G401 (cell line): ENCODE measurements at regions not wholly inside any gene's neighbourhood (a gene's known extent, or its start where the extent isn't known, plus 50 kb on each side); places are given as distances from the start of the nearest gene placed in this dataset.

Source experiments
- DNase-seq: peaks from one replicate; pipeline ENCODE4 v3.0.0-alpha.2; 2015; ENCODE audit warnings: low spot score
- in situ Hi-C: cut with HindIII; loops from 2 replicates; pipeline ENCODE4 v1.10.0; 2016; ENCODE audit warnings: low sequenced_read_pairs, mixed read lengths

DNA sequence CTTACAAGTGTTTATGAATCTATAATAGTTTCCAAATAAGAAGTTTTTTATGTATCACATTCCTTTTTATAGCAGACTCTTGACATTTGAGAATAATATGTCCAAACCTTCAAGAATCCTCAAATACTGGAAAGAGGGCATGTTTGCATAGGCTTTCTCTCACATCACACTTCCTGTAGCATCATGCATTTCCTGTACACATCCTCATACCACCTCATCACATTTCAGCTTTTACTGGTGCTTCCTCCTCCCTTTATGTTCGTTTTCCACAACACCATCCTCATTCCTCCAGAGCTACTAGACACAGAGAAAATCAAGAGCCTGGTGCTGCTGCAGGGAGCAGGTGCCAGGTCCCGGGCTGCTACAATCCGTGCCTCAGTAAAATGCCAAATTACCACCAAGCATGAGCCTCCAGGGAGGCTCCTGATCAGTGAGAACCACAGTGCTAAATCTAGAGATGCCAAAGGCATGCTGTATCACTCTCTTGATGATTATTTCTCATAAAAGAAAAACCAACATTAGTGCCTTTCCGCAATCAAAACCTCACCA, 137.7 kb upstream of the CYP1B1 start:
- DNase-seq: no peak
- in situ Hi-C loops: no loop called here

GRCh38 chr2:38212312-38212711, 136.4 kb upstream of the CYP1B1 start:
- in situ Hi-C loops: no loop called here
- DNase-seq: no peak

GRCh38 chr2:38207168-38207567, 131.2 kb upstream of the CYP1B1 start:
- no peak for DNase-seq
- in situ Hi-C loops: no loop called here

- in situ Hi-C loops: no loop called here
Observed at GRCh38 chr2:38203446-38203810, 127.5 kb upstream of the CYP1B1 start.

GRCh38 chr2:38202713-38203445, 126.9 kb upstream of the CYP1B1 start:
- no peak for DNase-seq
- in situ Hi-C loops: no loop called here

More at GRCh38 chr2:38203446-38203810, 127.5 kb upstream of the CYP1B1 start:
- no peak for DNase-seq

- no peak for DNase-seq
- in situ Hi-C loops: no loop called here
Observed at GRCh38 chr2:38201784-38202183, 125.8 kb upstream of the CYP1B1 start.

GRCh38 chr2:38200598-38200997, 124.6 kb upstream of the CYP1B1 start:
- no peak for DNase-seq
- in situ Hi-C loops: no loop called here

GRCh38 chr2:38199127-38199526, 123.2 kb upstream of the CYP1B1 start:
- in situ Hi-C loops: no loop called here
- no peak for DNase-seq

GRCh38 chr2:38194751-38195150, 118.8 kb upstream of the CYP1B1 start:
- in situ Hi-C loops: no loop called here

DNA sequence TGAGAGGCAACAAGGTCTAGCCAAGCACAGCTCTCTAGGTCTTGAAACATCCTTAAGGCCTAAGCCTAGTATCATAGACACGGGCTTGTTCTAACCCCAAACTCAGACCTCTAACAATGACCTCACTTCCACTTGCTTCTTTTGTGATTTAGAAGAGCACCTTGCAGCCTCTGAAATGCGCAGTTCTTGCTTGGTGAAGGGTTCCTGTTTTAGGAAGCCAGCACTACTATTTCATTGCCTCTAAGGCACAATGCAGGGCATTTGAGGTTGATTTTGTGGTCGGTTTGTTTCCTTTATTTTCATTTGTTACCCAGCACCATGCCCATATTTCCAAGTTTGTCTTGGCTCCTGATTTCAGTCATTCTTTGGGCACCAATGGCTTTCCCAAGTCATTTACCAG, 117.0 kb upstream of the CYP1B1 start:
- no peak for DNase-seq
- in situ Hi-C loops: no loop called here

More at GRCh38 chr2:38194751-38195150, 118.8 kb upstream of the CYP1B1 start:
- DNase-seq: no peak

GRCh38 chr2:38192046-38192445, 116.1 kb upstream of the CYP1B1 start:
- in situ Hi-C loops: no loop called here
- DNase-seq: no peak

- in situ Hi-C loops: no loop called here
- DNase-seq: no peak
Observed at GRCh38 chr2:38191516-38191915, 115.6 kb upstream of the CYP1B1 start.

GRCh38 chr2:38190542-38191218, 114.7 kb upstream of the CYP1B1 start:
- in situ Hi-C loops: no loop called here
- no peak for DNase-seq

DNA sequence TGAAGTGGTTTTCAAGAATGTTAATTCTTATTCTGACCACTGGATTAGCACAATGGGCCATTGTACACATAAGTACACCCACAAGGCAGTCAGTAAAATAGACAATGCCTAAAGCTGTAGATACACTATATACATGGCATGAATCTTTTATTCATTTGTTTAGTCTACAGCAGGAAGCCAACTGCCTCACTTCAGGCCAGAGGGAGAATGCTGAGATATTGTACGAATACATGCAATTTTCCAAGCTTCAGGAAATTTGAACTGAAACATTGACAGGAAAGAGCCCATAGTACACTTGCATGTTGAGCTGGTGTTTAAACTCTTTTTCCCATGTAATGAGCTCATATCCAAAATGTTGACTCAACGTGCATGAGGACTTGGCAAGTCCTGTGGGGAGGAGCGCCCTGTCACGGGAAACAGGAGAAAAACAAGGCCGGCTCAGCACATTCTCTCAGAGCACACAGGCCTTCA, 111.6 kb upstream of the CYP1B1 start:
- in situ Hi-C loops: no loop called here
- no peak for DNase-seq

GRCh38 chr2:38185012-38185491, 109.1 kb upstream of the CYP1B1 start:
- in situ Hi-C loops: no loop called here
- no peak for DNase-seq

DNA sequence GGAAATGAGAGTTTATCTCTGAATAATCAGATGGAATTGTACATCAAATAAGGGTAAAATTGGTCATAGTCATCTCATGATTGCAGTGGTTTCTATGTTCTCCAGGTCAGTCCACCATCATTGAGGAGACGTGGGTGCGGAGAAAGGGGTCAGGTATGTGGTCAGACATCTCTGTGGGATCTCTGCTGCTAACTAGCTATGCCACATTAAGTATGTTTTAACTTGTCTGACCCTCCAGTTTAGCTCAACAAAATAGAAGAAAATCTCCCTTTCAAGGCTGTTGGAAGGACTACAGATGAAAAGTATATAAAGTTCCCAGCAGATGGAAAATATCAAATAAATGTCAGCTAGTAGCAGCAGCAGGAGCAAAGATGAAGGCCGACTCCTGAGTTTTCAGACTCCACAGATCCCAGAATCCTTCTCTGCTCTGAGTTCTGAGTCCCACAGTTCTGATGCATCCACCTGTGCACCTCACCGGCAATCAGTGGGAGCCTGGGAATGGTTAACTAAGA, 106.6 kb upstream of the CYP1B1 start:
- DNase-seq: no peak

GRCh38 chr2:38181806-38182491, 106.0 kb upstream of the CYP1B1 start:
- no peak for DNase-seq
- in situ Hi-C loops: no loop called here

More for the DNA sequence above, 106.6 kb upstream of the CYP1B1 start:
- in situ Hi-C loops: no loop called here

DNA sequence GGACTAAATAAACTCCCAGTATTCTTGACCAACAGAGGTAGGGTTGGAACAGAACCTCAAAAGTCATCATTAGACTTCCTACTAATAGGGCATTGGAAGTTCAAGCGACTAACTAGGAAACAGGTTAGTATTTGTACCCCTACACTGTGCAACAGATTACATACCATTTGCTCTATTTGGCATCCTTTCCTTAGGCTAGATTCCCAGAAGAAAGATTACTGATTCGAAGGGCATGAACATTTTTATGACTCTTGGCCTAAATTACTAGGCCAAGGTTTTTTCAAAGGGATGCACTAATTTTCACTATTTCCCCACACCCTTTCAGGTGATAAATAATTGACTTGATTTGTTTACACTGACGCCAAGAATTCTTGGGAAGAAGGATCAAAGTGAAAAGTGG, 104.8 kb upstream of the CYP1B1 start:
- in situ Hi-C loops: no loop called here
- no peak for DNase-seq

DNA sequence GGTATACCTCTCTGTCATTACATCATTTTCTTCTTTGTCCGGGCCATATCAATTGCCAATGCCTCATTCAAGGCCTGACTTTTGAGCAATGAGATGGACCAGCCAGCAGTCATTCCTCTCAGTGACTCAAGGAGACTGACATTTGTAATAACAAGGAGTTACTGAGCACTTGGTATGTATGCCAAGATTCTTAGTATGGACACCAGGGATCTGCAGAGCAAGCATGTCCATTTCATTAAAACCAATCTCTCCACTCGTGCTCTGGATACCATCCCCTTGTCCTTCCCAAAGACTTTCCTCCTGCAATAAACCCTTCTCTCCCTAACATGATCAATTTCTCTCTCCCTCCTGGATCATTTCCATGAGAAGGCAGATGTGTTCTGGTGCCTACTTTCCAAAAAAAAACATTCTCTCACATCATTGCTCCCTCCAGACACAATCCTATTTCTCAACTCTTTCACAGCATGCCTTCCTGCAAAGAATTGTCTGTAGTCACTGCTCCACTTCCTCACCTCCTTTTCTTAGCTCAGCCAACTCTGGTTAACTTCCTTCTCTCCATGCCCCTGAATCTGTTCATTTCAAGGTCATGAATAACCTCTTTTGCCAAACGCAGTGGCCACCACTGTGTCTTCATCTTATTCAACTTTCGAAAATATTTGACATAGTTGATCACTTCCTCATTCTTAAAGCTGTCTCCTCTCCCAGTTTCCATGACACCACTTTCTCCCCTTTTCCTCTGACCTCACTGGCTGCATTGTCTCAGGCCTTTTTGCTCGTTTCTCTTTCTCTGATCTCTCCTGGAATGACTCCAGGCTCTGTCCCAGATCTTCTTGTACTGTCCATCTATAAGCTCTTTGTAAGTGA, 102.8 kb upstream of the CYP1B1 start:
- no peak for DNase-seq
- in situ Hi-C loops: no loop called here
